Testis (tissue), 2 donors: ENCODE measurements at regions not wholly inside any gene's neighbourhood (a gene's known extent, or its start where the extent isn't known, plus 50 kb on each side); places are given as distances from the start of the nearest gene placed in this dataset.

Experiments used
- DNase-seq: peaks from one replicate; pipeline ENCODE4 v3.0.0-alpha.2; 2019
- H3K27ac ChIP-seq, 2 donors: fragments of 200-600 bp; sonication (generic); one replicate each; pipeline ENCODE4 v1.5.1; 2019
- H3K27me3 ChIP-seq: fragments of 200-600 bp; sonication (generic); one replicate; pipeline ENCODE4 v1.5.1; 2019
- H3K36me3 ChIP-seq: fragments of 200-600 bp; sonication (generic); one replicate; pipeline ENCODE4 v1.5.1; 2017; ENCODE audit warnings: low read depth; ENCODE audit errors: missing control alignments
- H3K4me1 ChIP-seq: fragments of 200-600 bp; sonication (generic); one replicate; pipeline ENCODE4 v1.5.1; 2019
- H3K4me3 ChIP-seq, 2 donors: fragments of 200-600 bp; sonication (generic); one replicate each; pipeline ENCODE4 v1.5.1; 2017 to 2019
- H3K9me3 ChIP-seq: fragments of 200-600 bp; sonication (generic); one replicate; pipeline ENCODE4 v1.5.1; 2017
- POLR2A ChIP-seq: fragments of 450-650 bp; IDR thresholded peaks from one replicate; pipeline ENCODE4 v1.6.1; 2017; ENCODE audit warnings: antibody characterized with exemption, mild to moderate bottlenecking, moderate library complexity
- WGBS, 2 donors: methylation state at CpG; one replicate each; pipeline ENCODE4 v1.1.5; 2018; 5-methylcytosine and 5-hydroxymethylcytosine counted together
- intact Hi-C: fragments of 100-400 bp; cut with DNase I; formaldehyde crosslinking; loops from one replicate; pipeline ENCODE4 v1.15.1; 2023; ENCODE audit warnings: low total_unique reads
- TF ChIP-seq, protein P1 (sequence below), 3 experiments: fragments of 450-650 bp in 2 of 3; fragments of 200-600 bp in 1 of 3; sonication (generic) in 1 of 3; IDR thresholded peaks; one replicate each; pipeline ENCODE4 v1.5.1; 2016 to 2019; ENCODE audit warnings: antibody characterized with exemption in 3 of 3, mild to moderate bottlenecking in 2 of 3, moderate library complexity in 1 of 3

DNA sequence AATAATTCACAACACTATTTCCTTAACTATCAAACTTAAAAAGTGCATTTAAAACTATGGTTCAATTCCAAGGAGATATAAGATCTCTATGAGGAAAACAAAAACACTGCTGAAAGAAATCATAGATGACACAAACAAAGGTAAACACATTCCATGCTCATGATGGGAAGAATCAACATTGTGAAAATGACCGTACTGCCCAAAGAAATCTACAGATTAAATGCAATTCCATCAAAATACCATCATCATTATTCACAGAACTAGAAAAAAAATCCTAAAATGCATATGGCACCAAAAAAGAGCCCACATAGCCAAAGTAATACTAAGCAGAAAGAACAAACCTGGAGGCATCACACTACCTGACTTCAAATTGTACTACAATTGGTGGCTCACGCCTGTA lies 159.9 kb upstream of the EEPD1 start:
- intact Hi-C loops: no loop called here
- no peaks in the 10 kb centered on the region for H3K36me3 ChIP-seq
- 92 to 98% methylated on average over 2 of the region's 2 CpGs for WGBS, 2 donors

DNA sequence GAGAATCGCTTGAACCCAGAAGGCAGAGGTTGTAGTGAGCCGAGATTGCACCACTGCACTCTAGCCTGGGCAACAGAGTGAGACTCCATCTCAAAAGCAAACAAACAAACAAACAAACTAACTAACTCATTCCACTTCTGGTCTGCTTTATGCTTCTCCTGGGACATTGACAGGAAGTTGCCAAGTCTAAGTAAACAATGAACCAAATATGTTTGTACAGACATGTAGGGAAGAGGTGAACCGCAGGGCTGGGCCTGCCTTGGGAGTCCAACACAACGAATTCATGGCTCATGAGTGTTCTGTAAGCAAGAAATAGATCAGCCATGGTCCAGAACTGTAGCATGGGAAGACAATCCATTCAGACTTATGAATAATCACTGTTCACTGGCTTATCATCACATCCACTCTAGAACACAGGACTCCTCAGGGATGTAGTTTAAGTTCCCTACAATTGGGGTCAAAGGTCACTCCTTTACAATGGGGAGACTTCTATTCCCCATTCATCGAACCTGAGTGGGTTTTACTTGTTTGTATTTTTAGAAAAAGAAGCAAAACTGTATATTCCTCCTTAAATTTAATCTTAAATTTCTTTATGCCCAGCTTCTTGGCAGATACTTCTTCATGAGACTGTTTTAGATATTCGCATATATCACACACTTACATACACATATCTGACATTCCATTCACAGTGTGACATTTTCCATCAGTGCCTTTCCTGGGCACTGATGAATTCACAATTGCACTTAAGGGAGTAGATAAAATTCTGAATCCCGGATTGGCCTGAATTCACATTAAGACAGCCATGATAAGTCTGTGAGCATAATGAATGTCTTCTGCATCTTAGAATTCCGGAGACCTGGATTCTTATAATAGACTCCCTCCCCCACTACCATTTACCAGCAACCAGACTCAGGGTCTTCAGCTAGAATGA lies 159.1 kb upstream of the EEPD1 start:
- Histone ChIP-seq H3K27ac (no peak overlapping the region), H3K4me1 (no peaks in the 10 kb centered on the region), H3K27me3 (no peaks in the 10 kb centered on the region), H3K36me3 (no peaks in the 10 kb centered on the region), H3K9me3 (no peaks in the 10 kb centered on the region), H3K4me3 (no peak overlapping the region)
- TF ChIP-seq, protein P1, sequence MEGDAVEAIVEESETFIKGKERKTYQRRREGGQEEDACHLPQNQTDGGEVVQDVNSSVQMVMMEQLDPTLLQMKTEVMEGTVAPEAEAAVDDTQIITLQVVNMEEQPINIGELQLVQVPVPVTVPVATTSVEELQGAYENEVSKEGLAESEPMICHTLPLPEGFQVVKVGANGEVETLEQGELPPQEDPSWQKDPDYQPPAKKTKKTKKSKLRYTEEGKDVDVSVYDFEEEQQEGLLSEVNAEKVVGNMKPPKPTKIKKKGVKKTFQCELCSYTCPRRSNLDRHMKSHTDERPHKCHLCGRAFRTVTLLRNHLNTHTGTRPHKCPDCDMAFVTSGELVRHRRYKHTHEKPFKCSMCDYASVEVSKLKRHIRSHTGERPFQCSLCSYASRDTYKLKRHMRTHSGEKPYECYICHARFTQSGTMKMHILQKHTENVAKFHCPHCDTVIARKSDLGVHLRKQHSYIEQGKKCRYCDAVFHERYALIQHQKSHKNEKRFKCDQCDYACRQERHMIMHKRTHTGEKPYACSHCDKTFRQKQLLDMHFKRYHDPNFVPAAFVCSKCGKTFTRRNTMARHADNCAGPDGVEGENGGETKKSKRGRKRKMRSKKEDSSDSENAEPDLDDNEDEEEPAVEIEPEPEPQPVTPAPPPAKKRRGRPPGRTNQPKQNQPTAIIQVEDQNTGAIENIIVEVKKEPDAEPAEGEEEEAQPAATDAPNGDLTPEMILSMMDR (IDR thresholded peaks at IDR 0.05): no peak
- TF ChIP-seq POLR2A: no peak
- DNase-seq: no peak
- WGBS, 2 donors: 74 to 84% methylated on average over 8 of the region's 8 CpGs
- intact Hi-C loops: no loop called here

More for the DNA sequence above, 159.9 kb upstream of the EEPD1 start:
- no peak for DNase-seq
- H3K27ac ChIP-seq: no peak overlapping the region
- H3K4me3 ChIP-seq: no peak overlapping the region
- no peaks in the 10 kb centered on the region for H3K27me3 ChIP-seq
- no peaks in the 10 kb centered on the region for H3K4me1 ChIP-seq
- H3K9me3 ChIP-seq: no peaks in the 10 kb centered on the region
- TF ChIP-seq POLR2A: no peak
- TF ChIP-seq, protein P1 (IDR thresholded peaks at IDR 0.05): no peak

DNA sequence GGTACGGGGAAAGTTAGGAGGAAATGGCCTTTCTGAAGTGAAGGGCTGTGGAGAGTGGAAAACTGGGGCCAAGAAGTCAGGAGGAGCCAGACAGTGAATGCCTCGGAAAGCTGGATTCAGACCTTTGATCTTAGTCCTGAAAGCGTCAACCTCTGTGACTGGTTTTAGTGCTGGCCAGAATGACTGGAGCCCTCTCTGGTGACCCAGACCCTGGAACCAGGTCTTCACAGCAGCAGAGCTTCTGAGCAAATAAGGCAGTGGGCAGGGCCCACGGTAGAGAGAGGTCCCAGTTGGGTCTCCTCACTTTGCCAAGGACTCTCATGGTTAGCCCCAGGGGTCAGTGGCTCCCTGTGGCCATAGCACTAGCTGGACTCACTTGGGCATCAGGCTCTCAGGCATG lies 157.7 kb upstream of the EEPD1 start:
- Histone ChIP-seq H3K4me1 (no peaks in the 10 kb centered on the region), H3K4me3 (no peak overlapping the region), H3K27me3 (no peaks in the 10 kb centered on the region), H3K36me3 (no peaks in the 10 kb centered on the region), H3K27ac (no peak overlapping the region), H3K9me3 (no peaks in the 10 kb centered on the region)
- TF ChIP-seq, protein P1 (IDR thresholded peaks at IDR 0.05): no peak
- no peak for TF ChIP-seq POLR2A
- DNase-seq: no peak
- 84 to 86% methylated on average over 4 of the region's 4 CpGs for WGBS, 2 donors
- intact Hi-C loops: no loop called here

DNA sequence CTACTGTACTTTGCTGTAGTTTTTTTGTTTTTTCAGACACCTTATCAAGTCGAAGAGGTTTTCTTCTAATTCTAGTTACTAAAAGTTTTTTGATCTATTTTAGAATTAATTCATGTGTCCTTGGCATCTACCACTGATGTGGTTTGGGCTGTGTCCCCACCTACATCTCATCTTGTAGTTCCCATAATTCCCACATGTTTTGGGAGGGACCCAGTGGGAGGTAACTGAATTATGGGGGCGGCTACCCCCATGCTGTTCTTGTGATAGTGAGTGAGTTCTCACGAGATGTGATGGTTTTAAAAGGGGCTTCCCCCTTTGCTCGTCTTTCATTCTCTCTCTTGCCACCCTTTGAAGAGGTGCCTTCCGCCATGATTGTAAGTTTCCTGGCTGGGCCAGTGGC lies 154.6 kb upstream of the EEPD1 start:
- Histone ChIP-seq H3K4me3 (no peak overlapping the region), H3K4me1 (no peaks in the 10 kb centered on the region), H3K9me3 (no peaks in the 10 kb centered on the region), H3K27me3 (no peaks in the 10 kb centered on the region), H3K27ac (no peak overlapping the region), H3K36me3 (no peaks in the 10 kb centered on the region)
- TF ChIP-seq, protein P1 (IDR thresholded peaks at IDR 0.05): no peak
- TF ChIP-seq POLR2A: no peak
- 82 to 86% methylated on average over 5 of the region's 5 CpGs for WGBS, 2 donors
- DNase-seq: no peak
- intact Hi-C loops: no loop called here

DNA sequence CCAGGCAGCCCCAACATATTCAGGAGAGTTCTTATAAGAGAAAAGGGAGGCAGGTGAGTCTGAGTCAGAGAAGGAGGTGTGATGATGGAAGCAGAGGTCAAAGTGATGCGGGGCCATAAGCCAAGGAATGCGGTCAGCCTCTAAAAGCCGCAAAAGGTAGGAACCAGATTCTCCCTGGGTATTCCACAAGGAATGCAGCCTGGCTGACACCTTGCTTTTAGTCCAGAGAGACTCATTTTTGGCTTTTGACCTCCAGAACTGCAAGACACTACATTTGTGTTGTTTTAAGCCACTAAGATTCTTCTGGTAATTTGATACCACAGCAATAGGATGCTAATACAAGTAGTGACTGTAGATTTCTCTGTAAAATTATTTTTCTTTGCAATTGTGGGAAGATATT lies 151.5 kb upstream of the EEPD1 start:
- DNase-seq: no peak
- intact Hi-C loops: no loop called here
- 86 to 96% methylated on average over 3 of the region's 3 CpGs for WGBS, 2 donors
- Histone ChIP-seq H3K27ac (no peak overlapping the region), H3K27me3 (no peaks in the 10 kb centered on the region), H3K9me3 (no peaks in the 10 kb centered on the region), H3K4me1 (no peaks in the 10 kb centered on the region), H3K36me3 (no peaks in the 10 kb centered on the region), H3K4me3 (no peak overlapping the region)
- TF ChIP-seq POLR2A: no peak
- TF ChIP-seq, protein P1 (IDR thresholded peaks at IDR 0.05): no peak
